Nucleus accumbens (tissue), 56 donors: ENCODE measurements at regions not wholly inside any gene's neighbourhood (a gene's known extent, or its start where the extent isn't known, plus 50 kb on each side); places are given as distances from the start of the nearest gene placed in this dataset.

Experiments
- DNase-seq, 56 donors: peaks; one replicate each; lab custom pipeline; 2025; lab: John Stamatoyannopoulos, UW

GRCh38 chr9:8096091-8096490 lies 296.5 kb upstream of the DMAC1 start:
- no peak for DNase-seq

- no peak for DNase-seq
Observed at GRCh38 chr9:8095672-8096086, 296.1 kb upstream of the DMAC1 start.

- DNase-seq = no peak
Observed at GRCh38 chr9:8088477-8088876, 288.9 kb upstream of the DMAC1 start.

GRCh38 chr9:8085986-8086385 lies 286.4 kb upstream of the DMAC1 start:
- no peak for DNase-seq

GRCh38 chr9:8078641-8079140 lies 279.1 kb upstream of the DMAC1 start:
- no peak for DNase-seq

- DNase-seq = no peak
Observed at GRCh38 chr9:8074713-8075286, 275.2 kb upstream of the DMAC1 start.

- DNase-seq = no peak
Observed at GRCh38 chr9:8071445-8071798, 271.8 kb upstream of the DMAC1 start.

GRCh38 chr9:8070779-8071444 lies 271.3 kb upstream of the DMAC1 start:
- DNase-seq = peak in 10 of 56 donors; percentile 2 to 23 (median 8)

- no peak for DNase-seq
Observed at GRCh38 chr9:8062459-8062858, 262.9 kb upstream of the DMAC1 start.

- no peak for DNase-seq
Observed at GRCh38 chr9:8053501-8053900, 253.9 kb upstream of the DMAC1 start.

- no peak for DNase-seq
Observed at GRCh38 chr9:8052991-8053390, 253.4 kb upstream of the DMAC1 start.

GRCh38 chr9:8037745-8038144 lies 238.2 kb upstream of the DMAC1 start:
- no peak for DNase-seq

- no peak for DNase-seq
Observed at GRCh38 chr9:8036914-8037524, 237.4 kb upstream of the DMAC1 start.

GRCh38 chr9:8033794-8034193 lies 234.2 kb upstream of the DMAC1 start:
- DNase-seq = peak in 1 of 56 donors; percentile 3

- DNase-seq = no peak
Observed at GRCh38 chr9:8030095-8030494, 230.5 kb upstream of the DMAC1 start.

GRCh38 chr9:8027351-8027750 lies 227.8 kb upstream of the DMAC1 start:
- DNase-seq = no peak

- DNase-seq = no peak
Observed at GRCh38 chr9:8025551-8025950, 226.0 kb upstream of the DMAC1 start.

GRCh38 chr9:8020186-8020585 lies 220.6 kb upstream of the DMAC1 start:
- DNase-seq = no peak

- no peak for DNase-seq
Observed at GRCh38 chr9:8019636-8020035, 220.1 kb upstream of the DMAC1 start.

- DNase-seq = no peak
Observed at GRCh38 chr9:8014997-8015682, 215.6 kb upstream of the DMAC1 start.

- no peak for DNase-seq
Observed at GRCh38 chr9:8012986-8013385, 213.4 kb upstream of the DMAC1 start.

- no peak for DNase-seq
Observed at GRCh38 chr9:8011974-8012373, 212.4 kb upstream of the DMAC1 start.
